NCI-H1048 (cell line): ENCODE measurements at regions not wholly inside any gene's neighbourhood (a gene's known extent, or its start where the extent isn't known, plus 50 kb on each side); places are given as distances from the start of the nearest gene placed in this dataset.

Source experiments
- DNase-seq: peaks from one replicate; lab custom pipeline; 2025; lab: John Stamatoyannopoulos, UW

DNA sequence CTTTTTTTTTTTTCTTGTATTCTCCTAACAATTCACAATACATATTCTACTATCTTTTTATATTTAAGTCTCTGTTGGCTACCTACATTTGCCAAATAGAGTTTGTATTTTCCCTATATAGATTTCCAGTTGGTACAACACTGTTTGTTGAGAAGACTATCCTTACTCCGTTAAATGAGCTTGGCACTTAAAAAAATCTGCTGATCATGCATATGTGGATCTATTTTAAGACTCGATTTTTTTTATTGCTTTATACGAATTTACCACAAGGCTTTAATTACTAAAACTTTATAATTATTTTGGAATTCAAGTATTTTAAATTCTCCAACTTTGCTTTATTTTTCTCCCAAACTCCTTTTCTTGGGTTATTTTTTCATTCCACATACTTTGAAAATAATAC is 855.6 kb downstream of the C6orf118 start:
- DNase-seq, result no peak

DNA sequence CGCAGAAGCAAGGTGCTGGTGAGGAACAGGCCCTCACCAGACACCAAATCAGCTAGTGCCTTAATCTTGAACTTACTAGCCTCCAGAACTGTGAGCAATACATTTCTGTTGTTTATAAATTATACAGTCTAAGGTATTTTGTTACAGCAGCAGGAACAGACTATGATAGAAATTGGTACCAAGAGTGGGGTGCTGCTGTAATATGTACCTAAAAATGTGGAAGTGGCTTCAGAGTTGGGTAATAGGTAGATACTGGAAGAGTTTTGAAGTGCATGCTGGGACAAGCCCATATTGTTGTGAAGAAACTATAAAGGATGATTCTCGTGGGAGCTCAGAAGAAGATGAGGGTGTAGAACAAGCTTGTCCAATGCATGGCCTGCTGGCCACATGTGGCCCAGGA is 866.8 kb downstream of the C6orf118 start:
- no peak for DNase-seq

DNA sequence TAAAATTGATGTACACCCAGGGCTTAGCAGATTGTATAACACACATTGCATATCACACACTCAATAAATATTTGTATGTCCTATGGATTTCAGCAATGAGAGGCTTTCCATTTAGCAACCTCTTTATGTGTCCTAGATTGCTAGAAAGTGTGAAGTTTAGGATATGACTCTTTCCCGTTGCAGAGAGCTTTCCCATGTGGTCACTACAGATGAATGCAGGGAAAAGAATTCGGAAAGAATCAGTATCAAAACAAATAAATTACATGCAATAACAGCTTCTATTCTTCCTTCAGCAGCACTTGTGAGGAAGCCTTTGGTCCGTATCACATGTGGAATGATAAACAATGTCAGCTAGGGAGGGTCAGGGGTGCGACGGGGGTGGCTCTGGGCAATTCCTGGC is 870.1 kb downstream of the C6orf118 start:
- DNase-seq, result no peak

DNA sequence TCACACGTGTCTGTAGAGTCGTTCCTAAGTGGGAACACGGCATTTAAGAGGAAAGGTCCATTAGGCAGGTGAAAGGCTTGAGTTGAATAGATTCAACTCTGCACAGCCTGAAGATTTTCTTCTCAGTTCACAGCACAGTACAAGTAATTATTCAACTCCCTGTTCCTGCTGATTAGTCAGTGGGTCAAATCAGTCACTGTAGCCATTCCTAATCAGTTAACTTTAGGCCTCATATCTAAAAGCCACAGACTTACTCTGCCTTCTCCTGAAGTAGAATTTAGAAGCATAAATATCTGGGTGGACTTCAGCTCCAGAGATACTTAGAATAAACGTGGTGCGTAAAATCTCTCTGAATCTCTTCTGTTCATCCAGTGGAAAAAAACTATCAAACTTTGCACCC is 872.4 kb downstream of the C6orf118 start:
- no peak for DNase-seq

DNA sequence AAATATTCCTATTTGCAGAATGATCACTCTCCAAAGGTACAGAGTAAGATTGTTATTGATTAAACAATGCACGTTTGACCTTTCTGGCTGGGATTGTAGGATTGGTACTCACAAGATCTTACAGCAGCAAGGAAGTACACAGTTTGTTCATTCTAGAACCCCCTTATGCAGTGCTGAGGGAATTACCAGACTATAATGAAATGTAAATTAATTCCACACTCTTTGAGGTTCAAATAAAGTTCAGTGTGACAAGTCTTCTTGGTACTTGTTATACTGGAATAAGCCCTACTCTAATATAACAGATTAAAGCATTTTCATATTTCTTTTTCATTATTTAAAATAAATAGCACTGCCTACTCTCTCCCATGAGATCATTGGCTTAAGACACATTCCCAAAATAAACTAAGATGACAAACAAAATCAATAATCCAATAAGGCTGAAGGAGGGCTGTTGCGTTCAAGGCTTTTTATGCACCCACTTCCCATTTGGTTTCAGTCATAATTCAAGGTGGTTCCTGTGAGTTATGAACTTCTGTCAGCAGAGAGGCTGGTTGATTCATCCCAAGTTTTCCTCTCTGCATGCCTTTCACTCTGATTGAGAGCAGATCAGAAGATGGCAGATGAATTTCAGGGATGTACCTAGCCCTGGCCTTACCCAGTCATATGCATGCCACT is 881.5 kb downstream of the C6orf118 start:
- no peak for DNase-seq

DNA sequence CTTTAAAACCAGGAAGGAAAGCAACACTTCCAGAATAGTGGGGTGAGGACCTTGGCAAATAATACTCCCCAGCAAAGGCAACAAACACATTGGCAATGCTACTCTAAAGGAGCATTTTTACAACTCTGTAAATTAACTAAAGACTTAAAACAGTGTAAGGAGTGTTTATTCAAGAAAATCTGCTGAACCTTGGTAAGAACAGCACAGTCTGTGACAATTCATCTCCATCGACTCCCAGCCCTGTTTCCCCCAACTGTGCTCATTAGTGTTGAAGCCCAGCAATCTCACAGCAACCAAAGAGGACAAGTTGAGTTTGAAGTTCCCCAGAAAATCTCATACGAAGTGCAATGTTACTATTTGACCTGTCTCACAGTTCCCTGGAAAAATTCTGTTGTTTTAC is 884.9 kb downstream of the C6orf118 start:
- no peak for DNase-seq

DNA sequence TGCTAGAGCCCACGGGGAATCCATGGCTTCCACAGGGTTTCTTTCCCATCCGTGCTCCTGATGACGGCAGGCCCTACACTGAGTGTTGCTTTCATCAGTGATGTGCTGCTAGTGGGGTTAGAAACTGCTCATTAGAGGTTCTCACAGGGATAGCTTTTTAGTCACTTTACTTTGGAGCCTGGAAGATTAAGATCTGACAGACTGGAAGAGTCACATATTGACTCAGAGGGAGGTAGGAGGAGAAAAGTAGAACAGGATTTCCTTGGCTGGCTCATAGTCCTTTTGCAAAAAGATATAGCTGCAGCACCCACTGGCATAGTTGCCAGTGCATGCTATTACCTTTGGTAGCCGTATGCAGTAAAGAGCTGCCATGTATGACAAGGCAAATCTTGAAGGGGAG is 890.3 kb downstream of the C6orf118 start:
- DNase-seq, result no peak

DNA sequence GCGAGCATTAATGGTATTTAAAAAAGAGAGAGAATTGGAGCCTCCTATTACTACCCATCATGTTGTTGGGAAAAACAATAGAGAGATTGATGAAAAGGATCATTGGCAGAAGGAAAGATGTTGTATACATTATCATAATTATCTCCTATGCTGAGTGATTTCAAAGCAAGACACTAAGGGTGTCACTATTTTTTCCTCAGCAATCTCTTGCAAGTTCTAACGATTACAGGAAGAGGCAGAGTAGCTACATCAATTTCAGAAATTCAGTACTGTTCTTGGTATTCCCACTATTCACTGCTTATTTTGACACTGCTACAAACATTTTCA is 891.2 kb downstream of the C6orf118 start:
- DNase-seq, result no peak

DNA sequence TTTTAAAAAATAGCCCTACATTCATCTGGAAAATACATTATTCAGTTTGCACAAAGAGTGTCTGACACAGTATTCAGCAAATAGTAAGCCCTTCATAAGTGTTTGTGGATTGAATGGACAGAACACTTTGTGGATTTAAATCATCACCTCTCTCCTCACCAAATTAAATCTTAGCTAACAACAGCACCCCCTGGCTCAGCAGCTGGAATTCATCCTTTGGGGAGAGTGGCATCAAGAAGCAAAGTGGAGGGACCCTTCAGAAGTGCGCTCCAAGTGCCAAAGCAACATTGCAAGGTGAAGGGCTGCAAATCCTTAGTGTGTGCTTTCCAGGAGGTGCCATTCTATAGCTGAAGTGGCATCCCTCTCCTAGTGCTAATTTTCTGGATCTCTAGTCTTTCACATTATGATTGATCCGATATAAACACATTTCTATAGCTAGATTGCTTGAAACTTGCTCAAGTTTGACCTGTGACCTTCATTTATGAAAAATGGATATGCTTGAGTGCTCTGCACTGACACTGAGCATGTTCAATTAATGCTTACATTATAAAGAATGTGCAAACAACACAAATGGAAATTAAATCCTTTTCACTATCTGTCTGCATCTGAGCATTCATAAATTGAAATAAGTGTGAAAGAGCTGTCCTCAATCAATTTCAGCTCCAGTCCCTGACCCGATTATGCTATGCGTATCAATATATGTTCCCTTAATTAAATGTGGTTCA is 891.7 kb downstream of the C6orf118 start:
- no peak for DNase-seq

DNA sequence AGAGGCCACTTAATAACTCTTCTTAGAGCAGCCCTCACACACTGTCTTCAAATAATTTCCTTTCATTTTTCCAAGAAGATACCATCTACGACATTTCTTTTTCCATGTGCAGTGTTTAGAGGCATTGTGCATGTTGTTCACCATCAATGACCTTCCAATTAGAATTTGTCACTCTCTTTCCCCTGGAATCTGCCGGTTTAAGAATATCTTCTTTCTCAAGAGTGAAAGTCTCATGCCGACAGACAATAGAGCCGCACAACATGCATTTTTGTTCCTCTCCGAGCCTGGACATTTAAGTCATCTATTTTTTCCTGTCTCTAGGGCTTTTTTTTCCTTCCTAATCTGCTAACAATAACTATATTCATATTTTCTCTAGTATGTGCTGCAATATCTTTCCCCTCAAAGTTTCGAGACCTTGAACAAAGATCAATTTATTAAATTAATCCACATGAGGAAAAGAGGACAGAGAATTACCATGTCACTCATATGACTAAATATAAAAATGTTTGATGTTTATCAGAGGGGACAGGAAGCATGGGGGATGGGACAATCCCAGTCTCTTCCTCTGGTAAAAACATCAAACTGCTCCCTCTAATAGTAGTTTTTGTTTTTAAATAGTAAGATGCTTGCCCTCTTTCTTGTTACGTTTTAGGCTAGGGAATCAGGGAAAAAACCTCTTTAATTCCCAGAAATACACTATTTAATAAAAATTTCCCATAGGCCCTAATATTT is 893.4 kb downstream of the C6orf118 start:
- no peak for DNase-seq

DNA sequence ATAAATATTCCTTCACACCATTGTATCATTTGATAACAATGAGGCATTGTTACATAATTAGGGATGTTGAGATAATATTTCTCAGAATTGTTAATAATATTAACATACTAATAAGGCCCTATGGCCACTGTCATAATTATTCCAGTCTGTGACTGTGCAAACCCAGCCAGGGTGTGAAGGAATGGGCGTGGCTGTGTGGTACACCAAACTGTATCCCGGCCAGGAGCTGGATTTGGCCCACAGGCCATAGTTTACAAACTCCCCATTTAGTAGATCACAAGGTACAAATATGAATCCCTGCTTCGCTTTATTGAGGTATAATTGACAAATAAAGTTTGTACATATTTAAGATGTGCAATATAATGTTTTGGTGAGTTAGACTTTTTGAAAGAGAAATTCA is 894.7 kb downstream of the C6orf118 start:
- no peak for DNase-seq

DNA sequence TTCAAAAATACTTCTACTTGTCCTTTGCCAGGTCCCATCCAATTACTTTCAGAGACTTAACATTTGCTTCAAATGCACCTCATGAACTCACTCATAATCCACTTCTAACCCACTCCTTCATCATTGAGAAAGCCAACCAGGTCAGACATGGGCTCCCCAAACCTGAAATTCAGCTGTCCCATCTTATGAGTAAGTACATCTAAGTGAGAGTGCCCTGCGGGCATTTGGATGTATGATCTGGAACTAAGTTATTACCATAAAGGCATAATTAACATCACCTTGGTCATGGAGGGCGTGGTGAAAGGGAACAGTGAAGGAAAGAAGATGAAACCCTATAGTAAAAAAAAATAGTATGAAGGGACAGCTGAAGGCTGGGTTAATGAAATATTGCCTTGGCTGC is 896.8 kb downstream of the C6orf118 start:
- no peak for DNase-seq

DNA sequence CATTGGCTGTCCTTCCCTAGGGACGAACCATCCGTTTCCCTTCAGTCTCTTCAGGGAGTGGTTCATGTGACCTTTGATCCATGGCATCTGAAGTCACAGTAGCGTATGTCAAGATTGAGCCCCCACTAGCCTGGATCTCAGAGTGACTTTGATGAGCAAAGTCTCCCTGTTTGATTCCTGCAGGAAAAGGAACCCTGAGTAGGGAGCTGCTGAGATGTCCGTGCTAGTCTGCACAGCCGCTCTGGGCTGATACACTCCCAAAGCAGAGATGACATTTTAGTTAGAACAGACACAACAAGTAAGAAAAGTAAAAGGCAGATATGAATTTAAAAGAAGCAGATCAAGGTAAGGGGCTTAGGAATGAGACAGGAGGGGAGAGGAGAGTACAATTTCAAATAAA is 899.4 kb downstream of the C6orf118 start:
- DNase-seq, result no peak

DNA sequence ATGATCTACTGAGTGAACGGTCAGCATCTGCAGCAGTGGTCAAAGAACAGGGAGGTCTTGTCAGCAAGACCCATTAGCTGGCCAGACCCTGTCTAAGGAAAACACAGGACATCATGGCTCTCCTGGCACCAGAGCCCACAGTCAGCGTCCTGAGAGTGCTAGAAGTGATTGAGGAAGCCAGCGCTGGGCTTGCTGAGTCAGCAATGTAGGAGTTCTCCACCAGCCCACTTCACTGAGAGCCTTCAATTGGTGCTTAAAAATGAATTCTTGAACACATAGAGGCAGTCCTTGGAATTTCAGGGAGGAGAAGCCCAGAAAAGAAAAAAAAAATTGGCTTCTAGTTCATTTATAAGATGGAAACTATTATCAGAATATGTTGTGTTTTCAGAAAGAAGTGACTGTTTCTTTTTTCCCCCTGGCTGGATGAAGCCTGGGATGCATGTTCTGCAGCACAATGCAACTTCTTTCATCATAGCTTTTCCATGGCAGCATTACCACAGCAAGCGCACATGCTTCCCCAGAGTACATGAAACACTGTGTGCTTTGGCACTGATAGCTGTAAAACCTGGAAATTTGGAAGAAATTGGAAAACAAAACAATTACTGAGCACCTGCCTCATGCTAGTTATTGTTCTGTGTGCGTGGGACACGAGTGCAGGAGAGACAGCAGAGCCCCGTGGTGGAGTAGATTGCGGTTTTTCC is 899.9 kb downstream of the C6orf118 start:
- no peak for DNase-seq

DNA sequence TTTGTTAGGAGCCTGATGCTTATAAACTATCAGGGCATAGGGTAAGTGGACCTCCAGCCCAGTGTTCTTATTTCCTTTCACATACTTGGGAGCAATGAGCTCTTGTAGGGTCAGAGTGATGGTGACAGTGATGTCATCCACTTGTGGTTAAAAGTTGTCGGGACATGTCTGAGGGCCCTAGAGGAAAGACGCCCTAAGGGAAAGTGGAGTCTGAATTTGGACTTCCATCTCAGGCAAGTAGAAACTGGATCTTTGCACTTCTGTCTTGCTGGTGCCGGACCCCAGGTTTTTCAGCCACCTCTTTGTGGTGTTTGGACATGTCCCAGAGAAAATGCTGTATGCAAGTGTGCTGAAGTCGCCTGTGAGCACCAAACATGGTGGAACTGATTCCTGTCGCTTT is 900.5 kb downstream of the C6orf118 start:
- DNase-seq, result no peak

DNA sequence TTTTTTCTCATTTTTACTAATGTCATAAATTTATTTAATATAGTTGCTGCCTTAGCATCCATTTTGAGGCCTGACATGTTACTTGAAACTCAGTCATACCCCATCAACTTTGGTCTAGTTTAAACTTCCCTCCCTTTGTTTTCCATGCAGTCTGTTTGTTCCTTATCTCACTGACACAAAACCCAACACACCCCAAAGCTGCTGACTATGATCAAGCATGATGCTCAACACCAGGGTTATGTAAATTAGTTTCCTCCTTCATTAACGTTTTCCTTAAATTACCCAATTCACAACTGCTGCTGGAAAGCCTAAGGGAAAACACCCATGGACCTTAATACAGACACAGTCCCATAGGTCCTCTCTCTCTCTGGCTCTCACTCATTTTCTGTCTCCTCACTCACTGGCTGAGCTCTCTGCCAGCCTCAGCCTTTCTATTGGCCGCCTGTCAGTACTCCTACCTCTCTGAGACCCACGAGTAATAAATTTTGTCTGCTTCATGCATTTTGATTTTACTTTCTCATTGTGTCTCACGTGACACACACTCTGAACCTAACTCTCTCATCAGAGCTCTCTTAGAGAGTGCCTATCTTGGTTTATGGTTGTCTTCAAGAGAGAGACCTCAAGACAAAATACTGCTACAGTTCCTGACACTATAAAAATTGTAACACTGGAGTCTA is 904.5 kb downstream of the C6orf118 start:
- DNase-seq, result no peak

DNA sequence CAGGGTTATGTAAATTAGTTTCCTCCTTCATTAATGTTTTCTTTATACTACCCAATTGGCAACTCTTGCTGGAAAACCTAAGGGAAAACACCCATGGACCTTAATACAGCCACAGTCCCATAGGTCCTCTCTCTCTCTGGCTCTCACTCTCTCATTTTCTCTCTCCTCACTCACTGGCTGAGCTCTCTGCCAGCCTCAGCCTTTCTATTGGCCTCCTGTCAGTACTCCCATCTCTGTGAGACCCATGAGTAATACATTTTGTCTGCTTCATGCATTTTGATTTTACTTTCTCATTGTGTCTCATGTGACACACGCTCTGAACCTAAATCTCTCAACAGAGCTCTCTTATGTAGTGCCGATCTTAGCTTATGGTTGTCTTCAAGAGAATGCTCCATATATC is 907.5 kb downstream of the C6orf118 start:
- no peak for DNase-seq

DNA sequence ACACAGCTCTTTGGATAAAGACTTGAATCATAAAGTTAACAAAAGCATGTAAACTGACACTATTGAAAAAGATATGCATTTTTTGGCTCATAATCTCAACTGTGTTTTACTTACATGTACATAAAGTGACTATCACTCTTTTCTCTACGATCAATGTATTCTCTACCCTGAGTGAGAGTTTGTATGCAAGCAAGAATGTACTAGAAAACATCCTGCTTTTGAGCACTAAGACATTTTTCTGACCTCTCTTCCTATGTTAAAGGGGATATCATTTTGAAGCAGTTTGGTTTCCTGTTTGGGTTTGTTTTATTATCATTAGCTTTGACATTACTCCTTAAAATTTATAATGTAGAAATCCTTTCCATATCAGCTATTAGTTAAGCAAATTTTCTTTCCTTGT is 910.8 kb downstream of the C6orf118 start:
- no peak for DNase-seq

DNA sequence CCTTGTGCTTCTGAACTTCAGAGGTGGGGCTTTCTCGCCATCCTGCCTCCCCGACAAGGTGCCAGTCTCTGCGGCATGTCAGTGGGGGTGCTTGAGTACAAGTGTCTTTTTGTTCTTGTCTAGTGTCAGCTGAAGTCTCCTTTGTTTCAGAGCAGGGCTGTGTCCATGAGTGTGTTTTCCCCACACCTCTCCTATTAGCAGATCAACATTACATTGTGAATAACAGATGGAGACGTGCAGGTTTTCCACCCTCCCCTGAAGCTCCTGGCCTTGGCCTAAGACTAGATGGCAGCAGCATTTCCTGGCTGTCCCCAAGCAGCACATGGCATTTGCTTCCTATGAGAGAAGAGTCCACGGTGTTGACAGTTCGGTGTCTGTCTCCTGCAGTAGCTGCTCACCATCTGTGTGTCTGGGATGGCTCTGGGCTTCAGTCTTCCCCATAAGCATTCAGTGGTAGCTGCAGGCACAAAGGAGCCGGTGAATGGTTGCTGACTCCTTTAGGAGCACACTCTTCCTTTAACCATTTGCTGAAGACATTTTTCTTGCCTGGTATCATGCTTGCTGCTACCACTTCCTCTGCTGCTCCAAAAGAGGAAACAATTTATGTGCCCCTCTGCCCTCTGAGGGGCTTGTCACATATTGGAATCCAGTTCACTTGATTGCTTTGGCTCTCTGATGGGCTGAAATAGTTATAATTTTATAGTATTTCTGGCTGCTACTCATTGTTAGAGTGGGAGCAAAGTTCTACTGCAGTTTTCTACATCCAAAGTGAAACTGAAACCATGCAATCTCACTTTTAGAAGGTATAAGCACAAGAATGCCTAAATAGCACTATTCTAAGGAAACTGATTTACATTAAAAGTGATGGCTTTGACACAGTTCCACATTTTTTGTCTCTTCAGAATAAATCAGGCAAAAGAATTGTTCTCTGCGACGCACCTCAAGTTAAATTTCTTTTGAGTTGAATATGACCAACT is 913.0 kb downstream of the C6orf118 start:
- no peak for DNase-seq

DNA sequence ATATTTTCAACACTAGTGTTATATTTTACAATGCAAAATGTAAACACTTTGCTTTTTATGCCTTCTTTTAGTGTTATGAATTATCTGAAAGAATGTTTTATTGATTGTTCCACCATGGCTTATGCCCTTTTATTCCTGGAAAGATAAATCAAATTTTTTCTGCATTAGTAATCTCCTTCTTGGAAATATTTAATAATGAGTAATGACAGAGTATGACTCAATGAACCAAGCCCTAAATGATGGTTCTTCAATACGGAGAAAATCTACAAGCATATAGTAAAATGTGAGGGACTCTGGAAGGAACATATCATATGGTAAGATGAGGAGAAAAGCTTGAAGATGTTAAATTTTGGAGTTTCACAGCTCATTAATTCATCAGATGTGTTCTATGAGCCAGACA is 929.6 kb downstream of the C6orf118 start:
- no peak for DNase-seq

DNA sequence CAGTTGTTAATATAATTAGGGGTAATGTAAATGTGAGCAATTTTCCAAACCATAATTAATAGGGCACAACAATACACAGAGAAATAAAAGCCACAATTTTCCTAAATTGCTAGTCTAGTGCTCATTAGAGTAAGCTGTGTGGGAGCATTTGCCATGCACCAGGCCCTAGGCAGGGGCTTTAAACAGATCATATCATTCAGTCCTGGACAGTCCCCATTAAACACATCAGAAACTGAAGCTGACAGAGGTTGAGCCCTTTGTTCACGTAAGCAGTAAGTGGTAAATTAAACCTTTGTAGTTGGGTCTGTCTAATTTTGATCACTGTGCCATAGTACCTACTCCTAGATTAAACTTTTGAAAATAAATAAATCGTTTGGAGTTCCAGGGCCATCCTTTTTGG is 931.1 kb downstream of the C6orf118 start:
- no peak for DNase-seq
